ENCODE measurements at regions not wholly inside any gene's neighbourhood (a gene's known extent, or its start where the extent isn't known, plus 50 kb on each side); places are given as distances from the start of the nearest gene placed in this dataset.

GRCh38 chr5:57662991-57663390, 180.4 kb upstream of the ACTBL2 start:
- no peak for TF ChIP-seq CTCF (IDR thresholded peaks at IDR 0.05)
- no peak for TF ChIP-seq EZH2 (IDR thresholded peaks at IDR 0.05)
- no peak for TF ChIP-seq EZH2phosphoT487 (IDR thresholded peaks at IDR 0.05)
